A673 (cell line): ENCODE measurements at regions not wholly inside any gene's neighbourhood (a gene's known extent, or its start where the extent isn't known, plus 50 kb on each side); places are given as distances from the start of the nearest gene placed in this dataset.

Source experiments
- EZH2 ChIP-seq: fragments of 200-600 bp; sonication (generic); IDR thresholded peaks from 2 replicates; pipeline ENCODE4 v1.6.1; 2017; ENCODE audit warnings: borderline replicate concordance, low read depth, mild to moderate bottlenecking, mixed read lengths, antibody characterized with exemption, low read length; ENCODE audit not compliant: poor library complexity, severe bottlenecking
- TF ChIP-seq, protein P1 (sequence below): fragments of 300-800, 200-600 bp; sonication (generic); conservative IDR thresholded peaks from 2 replicates; pipeline ENCODE4 v1.5.1; 2017; ENCODE audit warnings: low read depth, mild to moderate bottlenecking, antibody characterized with exemption, low read length, moderate library complexity, mixed read lengths

- TF ChIP-seq, protein P1, sequence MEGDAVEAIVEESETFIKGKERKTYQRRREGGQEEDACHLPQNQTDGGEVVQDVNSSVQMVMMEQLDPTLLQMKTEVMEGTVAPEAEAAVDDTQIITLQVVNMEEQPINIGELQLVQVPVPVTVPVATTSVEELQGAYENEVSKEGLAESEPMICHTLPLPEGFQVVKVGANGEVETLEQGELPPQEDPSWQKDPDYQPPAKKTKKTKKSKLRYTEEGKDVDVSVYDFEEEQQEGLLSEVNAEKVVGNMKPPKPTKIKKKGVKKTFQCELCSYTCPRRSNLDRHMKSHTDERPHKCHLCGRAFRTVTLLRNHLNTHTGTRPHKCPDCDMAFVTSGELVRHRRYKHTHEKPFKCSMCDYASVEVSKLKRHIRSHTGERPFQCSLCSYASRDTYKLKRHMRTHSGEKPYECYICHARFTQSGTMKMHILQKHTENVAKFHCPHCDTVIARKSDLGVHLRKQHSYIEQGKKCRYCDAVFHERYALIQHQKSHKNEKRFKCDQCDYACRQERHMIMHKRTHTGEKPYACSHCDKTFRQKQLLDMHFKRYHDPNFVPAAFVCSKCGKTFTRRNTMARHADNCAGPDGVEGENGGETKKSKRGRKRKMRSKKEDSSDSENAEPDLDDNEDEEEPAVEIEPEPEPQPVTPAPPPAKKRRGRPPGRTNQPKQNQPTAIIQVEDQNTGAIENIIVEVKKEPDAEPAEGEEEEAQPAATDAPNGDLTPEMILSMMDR = no peak
- TF ChIP-seq EZH2 = no peak
Measured at GRCh38 chr2:4690913-4691312, 987.5 kb downstream of the DCDC2C start.
